GM23338 (cell line): ENCODE measurements at regions not wholly inside any gene's neighbourhood (a gene's known extent, or its start where the extent isn't known, plus 50 kb on each side); places are given as distances from the start of the nearest gene placed in this dataset.
A peak's percentile ranks its signal among the peaks of the same experiment; 100 is the strongest.

Source experiments
- ATAC-seq: fragments of 200-7000 bp; cut with Tn5 transposase; 3 replicates; pipeline ENCODE4 v1.9.1; 2020
- DNase-seq: peaks from one replicate; pipeline ENCODE4 v3.0.0-alpha.2; 2015; ENCODE audit warnings: low spot score
- H2AFZ ChIP-seq: fragments of 200-600 bp; sonication (generic); 2 replicates; pipeline ENCODE4 v1.8.0; 2016; ENCODE audit warnings: antibody characterized with exemption, mild to moderate bottlenecking, moderate library complexity
- H3F3A ChIP-seq: fragments of 200-600 bp; sonication (generic); replicated peaks from 2 replicates; pipeline ENCODE4 v1.8.0; 2017; ENCODE audit warnings: antibody characterized with exemption, mixed run types, low read depth
- H3K27ac ChIP-seq: fragments of 200-600 bp; sonication (generic); 2 replicates; pipeline ENCODE4 v1.6.1; 2016; ENCODE audit warnings: low read depth
- H3K27me3 ChIP-seq: fragments of 200-600 bp; sonication (generic); 2 replicates; pipeline ENCODE4 v1.8.0; 2016; ENCODE audit warnings: mild to moderate bottlenecking, mixed run types, moderate library complexity; ENCODE audit not compliant: insufficient read depth
- H3K36me3 ChIP-seq: fragments of 200-600 bp; sonication (generic); 2 replicates; pipeline ENCODE4 v1.8.0; 2016; ENCODE audit warnings: mild to moderate bottlenecking; ENCODE audit not compliant: insufficient read depth
- H3K4me1 ChIP-seq: fragments of 200-600 bp; sonication (generic); 2 replicates; pipeline ENCODE4 v1.8.0; 2016; ENCODE audit warnings: mild to moderate bottlenecking, moderate library complexity; ENCODE audit not compliant: insufficient read depth
- H3K4me2 ChIP-seq: fragments of 200-600 bp; sonication (generic); 2 replicates; pipeline ENCODE4 v1.7.1; 2017; ENCODE audit warnings: mixed run types
- H3K4me3 ChIP-seq: fragments of 200-600 bp; sonication (generic); 2 replicates; pipeline ENCODE4 v1.6.1; 2016; ENCODE audit warnings: mixed run types
- H3K79me2 ChIP-seq: fragments of 200-600 bp; sonication (generic); replicated peaks from 2 replicates; pipeline ENCODE4 v1.8.0; 2017; ENCODE audit warnings: mild to moderate bottlenecking; ENCODE audit not compliant: insufficient read depth
- H3K9me2 ChIP-seq: fragments of 200-600 bp; sonication (generic); 2 replicates; pipeline ENCODE4 v1.8.0; 2017; ENCODE audit not compliant: insufficient read depth
- H4K20me1 ChIP-seq: fragments of 200-600 bp; sonication (generic); replicated peaks from 2 replicates; pipeline ENCODE4 v1.8.0; 2017; ENCODE audit warnings: mild to moderate bottlenecking; ENCODE audit not compliant: insufficient read depth
- H3K27ac Mint-ChIP-seq: 2 replicates; pipeline ENCODE4 v1.8.0; 2020; ENCODE audit warnings: inconsistent platforms, mild to moderate bottlenecking, moderate library complexity, mixed read lengths
- H3K27me3 Mint-ChIP-seq: 3 replicates; pipeline ENCODE4 v1.8.0; 2022; ENCODE audit warnings: low read depth, mild to moderate bottlenecking, moderate library complexity, mixed read lengths, inconsistent platforms; ENCODE audit not compliant: insufficient read depth, poor library complexity
- H3K36me3 Mint-ChIP-seq: 3 replicates; pipeline ENCODE4 v1.8.0; 2021; ENCODE audit warnings: low read depth, mild to moderate bottlenecking, inconsistent platforms, moderate library complexity, mixed read lengths
- H3K4me1 Mint-ChIP-seq: 3 replicates; pipeline ENCODE4 v1.8.0; 2020; ENCODE audit warnings: mild to moderate bottlenecking, inconsistent platforms, mixed read lengths
- H3K4me3 Mint-ChIP-seq: 3 replicates; pipeline ENCODE4 v1.8.0; 2021; ENCODE audit warnings: moderate library complexity, mild to moderate bottlenecking, inconsistent platforms, mixed read lengths
- H3K9me3 Mint-ChIP-seq: 3 replicates; pipeline ENCODE4 v1.8.0; 2020; ENCODE audit warnings: moderate library complexity, mild to moderate bottlenecking, inconsistent platforms, mixed read lengths
- CREB1 ChIP-seq: fragments of 250-450 bp; sonication (Bioruptor Pico); IDR thresholded peaks from 2 replicates; pipeline ENCODE4 v1.5.0; 2020; ENCODE audit warnings: low read depth, mild to moderate bottlenecking, moderate library complexity
- ETS1 ChIP-seq: IDR thresholded peaks from 2 replicates; pipeline ENCODE4 v1.6.1; 2016; ENCODE audit warnings: antibody characterized with exemption
- EZH2 ChIP-seq: fragments of 200-600 bp; sonication (generic); IDR thresholded peaks from one replicate; pipeline ENCODE4 v1.8.0; 2017; ENCODE audit warnings: antibody characterized with exemption, mild to moderate bottlenecking, low read depth; ENCODE audit not compliant: unreplicated experiment
- JUNB ChIP-seq: IDR thresholded peaks from one replicate; pipeline ENCODE4 v1.6.1; 2016; ENCODE audit warnings: antibody characterized with exemption; ENCODE audit not compliant: unreplicated experiment
- NANOG ChIP-seq: IDR thresholded peaks from 2 replicates; pipeline ENCODE4 v1.6.1; 2016; ENCODE audit warnings: antibody characterized with exemption, borderline replicate concordance
- POLR2AphosphoS5 ChIP-seq: IDR thresholded peaks from 2 replicates; pipeline ENCODE4 v1.6.1; 2016; ENCODE audit warnings: antibody characterized with exemption, low read depth
- STAT1 ChIP-seq: IDR thresholded peaks from one replicate; pipeline ENCODE4 v1.6.1; 2016; ENCODE audit warnings: antibody characterized with exemption; ENCODE audit not compliant: unreplicated experiment
- ZNF114 ChIP-seq: fragments of 250-450 bp; sonication (Bioruptor Pico); IDR thresholded peaks from 2 replicates; pipeline ENCODE4 v1.5.0; 2020; ENCODE audit warnings: mild to moderate bottlenecking, moderate library complexity
- ZNF331 ChIP-seq: fragments of 250-450 bp; sonication (Bioruptor Pico); IDR thresholded peaks from 2 replicates; pipeline ENCODE4 v1.5.0; 2020; ENCODE audit warnings: low read depth, mild to moderate bottlenecking, moderate library complexity
- TF ChIP-seq, protein P1 (sequence below): IDR thresholded peaks from one replicate; pipeline ENCODE4 v1.6.1; 2018; ENCODE audit warnings: antibody characterized with exemption; ENCODE audit not compliant: unreplicated experiment
- TF ChIP-seq, protein P2 (sequence below): fragments of 250-450 bp; sonication (Bioruptor Pico); IDR thresholded peaks from 2 replicates; pipeline ENCODE4 v1.5.0; 2020; ENCODE audit warnings: mild to moderate bottlenecking, moderate library complexity
- TF ChIP-seq, protein P3 (sequence below), 2 experiments: fragments of 200-600 bp in 1 of 2; sonication (generic) in 1 of 2; conservative IDR thresholded peaks; 2 replicates each; pipeline versions ENCODE4 v1.5.1 to v1.6.1; 2016 to 2017; ENCODE audit warnings: antibody characterized with exemption in 2 of 2, low read depth in 2 of 2, mild to moderate bottlenecking in 2 of 2, moderate library complexity in 1 of 2

- no peaks in the 10 kb centered on the region for H3K27me3 ChIP-seq
- no peaks in the 10 kb centered on the region; the same call in 2 of the 3 replicates for H3K4me1 Mint-ChIP-seq
- H3K4me3 ChIP-seq: no peak overlapping the region
- 0 out of 2 replicates have a peak, but pooled peaks cover 9% of the 10 kb centered on the region for H3K4me1 ChIP-seq
- no peaks in the 10 kb centered on the region for H3K36me3 ChIP-seq
- H4K20me1 ChIP-seq: no peaks in the 10 kb centered on the region
- no peaks in the 10 kb centered on the region for H3K9me2 ChIP-seq
- TF ChIP-seq JUNB (no peak), CREB1 (CRISPR knock-in tag) (no peak), ETS1 (no peak), NANOG (no peak), ZNF114 (CRISPR knock-in tag) (no peak), POLR2AphosphoS5 (no peak), ZNF331 (CRISPR knock-in tag) (no peak), EZH2 (no peak), STAT1 (no peak)
- TF ChIP-seq, protein P1, sequence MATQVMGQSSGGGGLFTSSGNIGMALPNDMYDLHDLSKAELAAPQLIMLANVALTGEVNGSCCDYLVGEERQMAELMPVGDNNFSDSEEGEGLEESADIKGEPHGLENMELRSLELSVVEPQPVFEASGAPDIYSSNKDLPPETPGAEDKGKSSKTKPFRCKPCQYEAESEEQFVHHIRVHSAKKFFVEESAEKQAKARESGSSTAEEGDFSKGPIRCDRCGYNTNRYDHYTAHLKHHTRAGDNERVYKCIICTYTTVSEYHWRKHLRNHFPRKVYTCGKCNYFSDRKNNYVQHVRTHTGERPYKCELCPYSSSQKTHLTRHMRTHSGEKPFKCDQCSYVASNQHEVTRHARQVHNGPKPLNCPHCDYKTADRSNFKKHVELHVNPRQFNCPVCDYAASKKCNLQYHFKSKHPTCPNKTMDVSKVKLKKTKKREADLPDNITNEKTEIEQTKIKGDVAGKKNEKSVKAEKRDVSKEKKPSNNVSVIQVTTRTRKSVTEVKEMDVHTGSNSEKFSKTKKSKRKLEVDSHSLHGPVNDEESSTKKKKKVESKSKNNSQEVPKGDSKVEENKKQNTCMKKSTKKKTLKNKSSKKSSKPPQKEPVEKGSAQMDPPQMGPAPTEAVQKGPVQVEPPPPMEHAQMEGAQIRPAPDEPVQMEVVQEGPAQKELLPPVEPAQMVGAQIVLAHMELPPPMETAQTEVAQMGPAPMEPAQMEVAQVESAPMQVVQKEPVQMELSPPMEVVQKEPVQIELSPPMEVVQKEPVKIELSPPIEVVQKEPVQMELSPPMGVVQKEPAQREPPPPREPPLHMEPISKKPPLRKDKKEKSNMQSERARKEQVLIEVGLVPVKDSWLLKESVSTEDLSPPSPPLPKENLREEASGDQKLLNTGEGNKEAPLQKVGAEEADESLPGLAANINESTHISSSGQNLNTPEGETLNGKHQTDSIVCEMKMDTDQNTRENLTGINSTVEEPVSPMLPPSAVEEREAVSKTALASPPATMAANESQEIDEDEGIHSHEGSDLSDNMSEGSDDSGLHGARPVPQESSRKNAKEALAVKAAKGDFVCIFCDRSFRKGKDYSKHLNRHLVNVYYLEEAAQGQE: no peak
- TF ChIP-seq, protein P2, sequence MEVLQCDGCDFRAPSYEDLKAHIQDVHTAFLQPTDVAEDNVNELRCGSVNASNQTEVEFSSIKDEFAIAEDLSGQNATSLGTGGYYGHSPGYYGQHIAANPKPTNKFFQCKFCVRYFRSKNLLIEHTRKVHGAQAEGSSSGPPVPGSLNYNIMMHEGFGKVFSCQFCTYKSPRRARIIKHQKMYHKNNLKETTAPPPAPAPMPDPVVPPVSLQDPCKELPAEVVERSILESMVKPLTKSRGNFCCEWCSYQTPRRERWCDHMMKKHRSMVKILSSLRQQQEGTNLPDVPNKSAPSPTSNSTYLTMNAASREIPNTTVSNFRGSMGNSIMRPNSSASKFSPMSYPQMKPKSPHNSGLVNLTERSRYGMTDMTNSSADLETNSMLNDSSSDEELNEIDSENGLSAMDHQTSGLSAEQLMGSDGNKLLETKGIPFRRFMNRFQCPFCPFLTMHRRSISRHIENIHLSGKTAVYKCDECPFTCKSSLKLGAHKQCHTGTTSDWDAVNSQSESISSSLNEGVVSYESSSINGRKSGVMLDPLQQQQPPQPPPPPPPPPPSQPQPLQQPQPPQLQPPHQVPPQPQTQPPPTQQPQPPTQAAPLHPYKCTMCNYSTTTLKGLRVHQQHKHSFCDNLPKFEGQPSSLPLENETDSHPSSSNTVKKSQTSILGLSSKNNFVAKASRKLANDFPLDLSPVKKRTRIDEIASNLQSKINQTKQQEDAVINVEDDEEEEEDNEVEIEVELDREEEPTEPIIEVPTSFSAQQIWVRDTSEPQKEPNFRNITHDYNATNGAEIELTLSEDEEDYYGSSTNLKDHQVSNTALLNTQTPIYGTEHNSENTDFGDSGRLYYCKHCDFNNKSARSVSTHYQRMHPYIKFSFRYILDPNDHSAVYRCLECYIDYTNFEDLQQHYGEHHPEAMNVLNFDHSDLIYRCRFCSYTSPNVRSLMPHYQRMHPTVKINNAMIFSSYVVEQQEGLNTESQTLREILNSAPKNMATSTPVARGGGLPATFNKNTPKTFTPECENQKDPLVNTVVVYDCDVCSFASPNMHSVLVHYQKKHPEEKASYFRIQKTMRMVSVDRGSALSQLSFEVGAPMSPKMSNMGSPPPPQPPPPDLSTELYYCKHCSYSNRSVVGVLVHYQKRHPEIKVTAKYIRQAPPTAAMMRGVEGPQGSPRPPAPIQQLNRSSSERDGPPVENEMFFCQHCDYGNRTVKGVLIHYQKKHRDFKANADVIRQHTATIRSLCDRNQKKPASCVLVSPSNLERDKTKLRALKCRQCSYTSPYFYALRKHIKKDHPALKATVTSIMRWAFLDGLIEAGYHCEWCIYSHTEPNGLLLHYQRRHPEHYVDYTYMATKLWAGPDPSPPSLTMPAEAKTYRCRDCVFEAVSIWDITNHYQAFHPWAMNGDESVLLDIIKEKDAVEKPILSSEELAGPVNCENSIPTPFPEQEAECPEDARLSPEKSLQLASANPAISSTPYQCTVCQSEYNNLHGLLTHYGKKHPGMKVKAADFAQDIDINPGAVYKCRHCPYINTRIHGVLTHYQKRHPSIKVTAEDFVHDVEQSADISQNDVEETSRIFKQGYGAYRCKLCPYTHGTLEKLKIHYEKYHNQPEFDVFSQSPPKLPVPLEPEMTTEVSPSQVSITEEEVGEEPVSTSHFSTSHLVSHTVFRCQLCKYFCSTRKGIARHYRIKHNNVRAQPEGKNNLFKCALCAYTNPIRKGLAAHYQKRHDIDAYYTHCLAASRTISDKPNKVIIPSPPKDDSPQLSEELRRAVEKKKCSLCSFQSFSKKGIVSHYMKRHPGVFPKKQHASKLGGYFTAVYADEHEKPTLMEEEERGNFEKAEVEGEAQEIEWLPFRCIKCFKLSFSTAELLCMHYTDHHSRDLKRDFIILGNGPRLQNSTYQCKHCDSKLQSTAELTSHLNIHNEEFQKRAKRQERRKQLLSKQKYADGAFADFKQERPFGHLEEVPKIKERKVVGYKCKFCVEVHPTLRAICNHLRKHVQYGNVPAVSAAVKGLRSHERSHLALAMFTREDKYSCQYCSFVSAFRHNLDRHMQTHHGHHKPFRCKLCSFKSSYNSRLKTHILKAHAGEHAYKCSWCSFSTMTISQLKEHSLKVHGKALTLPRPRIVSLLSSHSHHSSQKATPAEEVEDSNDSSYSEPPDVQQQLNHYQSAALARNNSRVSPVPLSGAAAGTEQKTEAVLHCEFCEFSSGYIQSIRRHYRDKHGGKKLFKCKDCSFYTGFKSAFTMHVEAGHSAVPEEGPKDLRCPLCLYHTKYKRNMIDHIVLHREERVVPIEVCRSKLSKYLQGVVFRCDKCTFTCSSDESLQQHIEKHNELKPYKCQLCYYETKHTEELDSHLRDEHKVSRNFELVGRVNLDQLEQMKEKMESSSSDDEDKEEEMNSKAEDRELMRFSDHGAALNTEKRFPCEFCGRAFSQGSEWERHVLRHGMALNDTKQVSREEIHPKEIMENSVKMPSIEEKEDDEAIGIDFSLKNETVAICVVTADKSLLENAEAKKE: no peak
- TF ChIP-seq, protein P3, sequence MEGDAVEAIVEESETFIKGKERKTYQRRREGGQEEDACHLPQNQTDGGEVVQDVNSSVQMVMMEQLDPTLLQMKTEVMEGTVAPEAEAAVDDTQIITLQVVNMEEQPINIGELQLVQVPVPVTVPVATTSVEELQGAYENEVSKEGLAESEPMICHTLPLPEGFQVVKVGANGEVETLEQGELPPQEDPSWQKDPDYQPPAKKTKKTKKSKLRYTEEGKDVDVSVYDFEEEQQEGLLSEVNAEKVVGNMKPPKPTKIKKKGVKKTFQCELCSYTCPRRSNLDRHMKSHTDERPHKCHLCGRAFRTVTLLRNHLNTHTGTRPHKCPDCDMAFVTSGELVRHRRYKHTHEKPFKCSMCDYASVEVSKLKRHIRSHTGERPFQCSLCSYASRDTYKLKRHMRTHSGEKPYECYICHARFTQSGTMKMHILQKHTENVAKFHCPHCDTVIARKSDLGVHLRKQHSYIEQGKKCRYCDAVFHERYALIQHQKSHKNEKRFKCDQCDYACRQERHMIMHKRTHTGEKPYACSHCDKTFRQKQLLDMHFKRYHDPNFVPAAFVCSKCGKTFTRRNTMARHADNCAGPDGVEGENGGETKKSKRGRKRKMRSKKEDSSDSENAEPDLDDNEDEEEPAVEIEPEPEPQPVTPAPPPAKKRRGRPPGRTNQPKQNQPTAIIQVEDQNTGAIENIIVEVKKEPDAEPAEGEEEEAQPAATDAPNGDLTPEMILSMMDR (conservative IDR thresholded peaks at IDR 0.05; ENCODE audit: low read depth in 2 of 2): no peak
- no peaks in the 10 kb centered on the region for H3K36me3 Mint-ChIP-seq
- H3K27ac Mint-ChIP-seq: no peak overlapping the region
- H3K27ac ChIP-seq: no peak overlapping the region
- DNase-seq (no peak), ATAC-seq (no peak)
- no peaks in the 10 kb centered on the region for H3K79me2 ChIP-seq
- no peaks in the 10 kb centered on the region; the same call in 2 of the 3 replicates for H3K9me3 Mint-ChIP-seq
- H3K4me2 ChIP-seq: no peak overlapping the region
- no peaks in the 10 kb centered on the region for H3K27me3 Mint-ChIP-seq
- peak overlapping the region; percentile 39; the same call in 1 of the 2 replicates for H2AFZ ChIP-seq
- no peak overlapping the region for H3K4me3 Mint-ChIP-seq
- no peaks in the 10 kb centered on the region for H3F3A ChIP-seq
These were observed 94.5 kb downstream of the CASP12 start for GRCh38 chr11:104803776-104804175.
